ENCODE measurements at regions not wholly inside any gene's neighbourhood (a gene's known extent, or its start where the extent isn't known, plus 50 kb on each side); places are given as distances from the start of the nearest gene placed in this dataset.

DNA sequence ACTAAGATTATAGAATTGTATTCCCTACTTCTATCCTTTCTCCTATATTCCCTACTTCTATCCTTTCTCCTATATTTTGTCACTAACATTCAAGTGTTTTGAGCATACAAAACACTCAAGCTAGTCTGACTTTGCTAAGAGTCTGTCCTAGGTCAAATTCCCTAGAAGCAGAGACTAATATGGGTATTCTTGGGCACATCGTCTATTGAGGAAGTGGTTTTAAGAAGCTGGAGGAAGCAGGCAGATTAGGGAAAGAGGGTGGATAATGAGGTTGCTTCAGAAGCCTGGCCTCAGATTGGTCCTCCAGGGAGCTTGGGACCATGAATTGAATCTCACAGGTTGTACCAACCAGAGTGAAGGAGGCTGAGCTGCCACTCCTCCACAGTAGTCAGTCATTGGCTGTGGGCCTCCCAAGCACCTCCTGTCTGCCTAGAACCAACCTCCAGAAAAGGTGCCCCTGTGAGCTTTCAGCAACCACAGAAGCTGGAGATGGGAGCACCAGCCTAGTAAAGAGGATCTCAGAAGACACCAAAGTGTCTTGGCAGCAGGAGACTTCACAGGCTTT lies 295.9 kb upstream of the PHF14 start:
- H3K4me3 ChIP-seq (ENCODE audit: low read length) = no peak overlapping the region
- no peak overlapping the region for H3K27ac ChIP-seq (ENCODE audit: low read depth, low read length)
- H3K36me3 ChIP-seq (ENCODE audit: insufficient read depth, low read length) = no peaks in the 10 kb centered on the region
- H3K4me1 ChIP-seq (ENCODE audit: insufficient read depth, low read length) = 0 out of 2 replicates have a peak, but pooled peaks cover 5% of the 10 kb centered on the region
- no peaks in the 10 kb centered on the region for H3K27me3 ChIP-seq (ENCODE audit: insufficient read depth, low read length)
- WGBS = 88% methylated on average over 1 of the region's 1 CpG
- no peak overlapping the region for H3K9ac ChIP-seq (ENCODE audit: low read depth, low read length)
- no peaks in the 10 kb centered on the region for H3K9me3 ChIP-seq (ENCODE audit: insufficient read depth, low read depth, low read length)

DNA sequence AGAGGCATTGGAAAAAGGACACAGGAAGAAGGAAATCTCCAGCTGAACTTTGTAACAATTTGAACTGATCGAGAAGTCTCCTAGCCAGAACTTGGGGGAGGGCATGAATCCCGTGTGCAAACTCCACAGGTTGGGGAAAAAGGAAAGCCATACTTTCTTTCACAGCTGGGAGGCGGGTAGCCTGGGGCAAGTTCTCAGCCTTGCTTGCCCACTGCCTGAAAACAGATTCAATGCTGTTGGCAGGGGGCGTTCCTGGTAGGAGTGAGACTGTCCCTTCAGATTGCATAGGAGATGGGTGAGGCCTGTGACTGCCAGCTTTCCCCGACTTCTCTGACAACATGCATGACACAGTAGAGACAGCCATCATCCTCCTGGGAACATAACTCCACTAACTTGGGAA lies 289.1 kb upstream of the PHF14 start:
- Histone ChIP-seq H3K4me3 (ENCODE audit: low read length) (no peak overlapping the region), H3K27ac (ENCODE audit: low read depth, low read length) (no peak overlapping the region), H3K9me3 (ENCODE audit: insufficient read depth, low read depth, low read length) (no peaks in the 10 kb centered on the region), H3K27me3 (ENCODE audit: insufficient read depth, low read length) (no peaks in the 10 kb centered on the region), H3K4me1 (ENCODE audit: insufficient read depth, low read length) (0 out of 2 replicates have a peak, but pooled peaks cover 5% of the 10 kb centered on the region), H3K36me3 (ENCODE audit: insufficient read depth, low read length) (no peaks in the 10 kb centered on the region), H3K9ac (ENCODE audit: low read depth, low read length) (no peak overlapping the region)
- 93% methylated on average over 5 of the region's 5 CpGs for WGBS

DNA sequence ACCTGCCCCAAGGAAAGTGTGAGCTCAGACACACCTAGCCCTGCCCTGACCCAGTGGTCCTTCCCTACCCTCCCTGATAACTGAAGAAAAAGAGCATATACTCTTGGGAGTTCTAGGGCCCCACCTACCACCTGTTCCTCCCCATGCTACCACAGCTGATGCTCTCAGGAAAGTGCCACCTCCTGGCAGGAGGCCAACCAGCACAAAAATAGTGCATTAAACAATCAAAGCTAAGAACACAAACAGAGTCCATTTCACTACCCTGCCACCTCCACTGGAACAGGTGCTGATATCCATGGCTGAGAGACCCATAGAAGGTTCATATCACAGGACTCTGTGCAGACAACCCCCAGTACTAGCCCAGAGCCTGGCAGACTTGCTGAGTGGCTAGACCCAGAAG lies 288.6 kb upstream of the PHF14 start:
- Histone ChIP-seq H3K4me3 (ENCODE audit: low read length) (no peak overlapping the region), H3K36me3 (ENCODE audit: insufficient read depth, low read length) (no peaks in the 10 kb centered on the region), H3K27me3 (ENCODE audit: insufficient read depth, low read length) (no peaks in the 10 kb centered on the region), H3K9me3 (ENCODE audit: insufficient read depth, low read depth, low read length) (no peaks in the 10 kb centered on the region), H3K4me1 (ENCODE audit: insufficient read depth, low read length) (0 out of 2 replicates have a peak, but pooled peaks cover 5% of the 10 kb centered on the region), H3K9ac (ENCODE audit: low read depth, low read length) (no peak overlapping the region), H3K27ac (ENCODE audit: low read depth, low read length) (no peak overlapping the region)

DNA sequence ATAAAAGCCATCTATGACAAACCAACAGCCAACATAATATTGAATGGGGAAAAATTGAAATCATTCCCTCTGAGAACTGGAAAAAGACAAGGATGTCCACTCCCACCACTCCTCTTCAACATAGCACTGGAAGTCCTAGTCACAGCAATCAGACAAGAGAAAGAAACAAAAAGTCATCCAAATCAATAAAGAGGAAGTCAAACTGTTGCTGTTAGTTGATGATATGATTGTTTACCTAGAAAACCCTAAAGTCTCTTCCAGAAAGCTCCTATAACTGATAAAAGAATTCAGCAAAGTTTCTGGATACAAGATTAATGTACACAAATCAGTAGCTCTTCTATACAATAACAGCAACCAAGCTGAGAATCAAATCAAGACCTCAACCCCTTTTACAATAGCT lies 285.1 kb upstream of the PHF14 start:
- Histone ChIP-seq H3K9ac (ENCODE audit: low read depth, low read length) (no peak overlapping the region), H3K27me3 (ENCODE audit: insufficient read depth, low read length) (no peaks in the 10 kb centered on the region), H3K36me3 (ENCODE audit: insufficient read depth, low read length) (no peaks in the 10 kb centered on the region), H3K4me3 (ENCODE audit: low read length) (no peak overlapping the region), H3K9me3 (ENCODE audit: insufficient read depth, low read depth, low read length) (no peaks in the 10 kb centered on the region), H3K4me1 (ENCODE audit: insufficient read depth, low read length) (no peaks in the 10 kb centered on the region), H3K27ac (ENCODE audit: low read depth, low read length) (no peak overlapping the region)

DNA sequence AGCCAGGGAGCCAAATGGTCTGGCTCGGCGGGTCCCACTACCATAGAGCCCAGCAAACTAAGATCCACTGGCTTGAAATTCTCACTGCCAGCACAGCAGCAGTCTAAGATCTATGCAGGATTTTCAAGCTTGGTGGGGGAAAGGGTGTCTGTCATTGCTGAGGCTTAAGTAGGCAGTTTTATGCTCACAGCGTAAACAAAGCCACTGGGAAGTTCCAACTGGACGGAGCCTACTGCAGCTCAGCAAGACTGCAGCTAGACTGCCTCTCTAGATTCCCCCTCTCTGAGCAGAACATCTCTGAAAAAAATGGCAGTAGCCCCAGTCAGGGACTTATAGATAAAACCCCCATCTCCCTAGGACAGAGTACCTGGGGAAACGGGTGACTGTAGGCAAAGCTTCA lies 277.6 kb upstream of the PHF14 start:
- 85% methylated on average over 5 of the region's 5 CpGs for WGBS
- Histone ChIP-seq H3K36me3 (ENCODE audit: insufficient read depth, low read length) (no peaks in the 10 kb centered on the region), H3K4me1 (ENCODE audit: insufficient read depth, low read length) (no peaks in the 10 kb centered on the region), H3K9ac (ENCODE audit: low read depth, low read length) (no peak overlapping the region), H3K9me3 (ENCODE audit: insufficient read depth, low read depth, low read length) (no peaks in the 10 kb centered on the region), H3K27me3 (ENCODE audit: insufficient read depth, low read length) (no peaks in the 10 kb centered on the region), H3K27ac (ENCODE audit: low read depth, low read length) (no peak overlapping the region), H3K4me3 (ENCODE audit: low read length) (no peak overlapping the region)

- H3K4me1 ChIP-seq (ENCODE audit: insufficient read depth, low read length) = no peaks in the 10 kb centered on the region
- H3K9ac ChIP-seq (ENCODE audit: low read depth, low read length) = no peak overlapping the region
- no peaks in the 10 kb centered on the region for H3K9me3 ChIP-seq (ENCODE audit: insufficient read depth, low read depth, low read length)
- H3K36me3 ChIP-seq (ENCODE audit: insufficient read depth, low read length) = no peaks in the 10 kb centered on the region
- H3K27ac ChIP-seq (ENCODE audit: low read depth, low read length) = no peak overlapping the region
- WGBS = 93% methylated on average over 3 of the region's 3 CpGs
- no peaks in the 10 kb centered on the region for H3K27me3 ChIP-seq (ENCODE audit: insufficient read depth, low read length)
- H3K4me3 ChIP-seq (ENCODE audit: low read length) = no peak overlapping the region
Observed at GRCh38 chr7:10703059-10703458, 270.6 kb upstream of the PHF14 start.

- Histone ChIP-seq H3K4me1 (ENCODE audit: insufficient read depth, low read length) (no peaks in the 10 kb centered on the region), H3K27me3 (ENCODE audit: insufficient read depth, low read length) (no peaks in the 10 kb centered on the region), H3K9me3 (ENCODE audit: insufficient read depth, low read depth, low read length) (no peaks in the 10 kb centered on the region), H3K4me3 (ENCODE audit: low read length) (no peak overlapping the region), H3K27ac (ENCODE audit: low read depth, low read length) (no peak overlapping the region), H3K9ac (ENCODE audit: low read depth, low read length) (no peak overlapping the region), H3K36me3 (ENCODE audit: insufficient read depth, low read length) (no peaks in the 10 kb centered on the region)
- no CpG with 5 or more reads among the region's 1 CpG for WGBS
Observed at GRCh38 chr7:10703981-10704380, 269.7 kb upstream of the PHF14 start.

GRCh38 chr7:10704653-10705052 lies 269.0 kb upstream of the PHF14 start:
- 90% methylated on average over 4 of the region's 4 CpGs for WGBS
- H3K9ac ChIP-seq (ENCODE audit: low read depth, low read length) = no peak overlapping the region

GRCh38 chr7:10706875-10707493 lies 266.7 kb upstream of the PHF14 start:
- Histone ChIP-seq H3K27me3 (ENCODE audit: insufficient read depth, low read length) (no peaks in the 10 kb centered on the region), H3K9me3 (ENCODE audit: insufficient read depth, low read depth, low read length) (no peaks in the 10 kb centered on the region), H3K9ac (ENCODE audit: low read depth, low read length) (no peak overlapping the region), H3K36me3 (ENCODE audit: insufficient read depth, low read length) (no peaks in the 10 kb centered on the region), H3K4me3 (ENCODE audit: low read length) (no peak overlapping the region), H3K27ac (ENCODE audit: low read depth, low read length) (no peak overlapping the region), H3K4me1 (ENCODE audit: insufficient read depth, low read length) (no peaks in the 10 kb centered on the region)
- 80% methylated on average over 3 of the region's 3 CpGs for WGBS

More at GRCh38 chr7:10704653-10705052, 269.0 kb upstream of the PHF14 start:
- no peak overlapping the region for H3K27ac ChIP-seq (ENCODE audit: low read depth, low read length)
- H3K36me3 ChIP-seq (ENCODE audit: insufficient read depth, low read length) = no peaks in the 10 kb centered on the region
- H3K4me1 ChIP-seq (ENCODE audit: insufficient read depth, low read length) = no peaks in the 10 kb centered on the region
- no peaks in the 10 kb centered on the region for H3K9me3 ChIP-seq (ENCODE audit: insufficient read depth, low read depth, low read length)
- no peak overlapping the region for H3K4me3 ChIP-seq (ENCODE audit: low read length)
- no peaks in the 10 kb centered on the region for H3K27me3 ChIP-seq (ENCODE audit: insufficient read depth, low read length)

- Histone ChIP-seq H3K4me3 (ENCODE audit: low read length) (no peak overlapping the region), H3K27ac (ENCODE audit: low read depth, low read length) (no peak overlapping the region), H3K9me3 (ENCODE audit: insufficient read depth, low read depth, low read length) (no peaks in the 10 kb centered on the region), H3K27me3 (ENCODE audit: insufficient read depth, low read length) (no peaks in the 10 kb centered on the region), H3K4me1 (ENCODE audit: insufficient read depth, low read length) (no peaks in the 10 kb centered on the region), H3K36me3 (ENCODE audit: insufficient read depth, low read length) (no peaks in the 10 kb centered on the region), H3K9ac (ENCODE audit: low read depth, low read length) (no peak overlapping the region)
- WGBS = 97% methylated on average over 1 of the region's 1 CpG
Observed at GRCh38 chr7:10707519-10707918, 266.2 kb upstream of the PHF14 start.

DNA sequence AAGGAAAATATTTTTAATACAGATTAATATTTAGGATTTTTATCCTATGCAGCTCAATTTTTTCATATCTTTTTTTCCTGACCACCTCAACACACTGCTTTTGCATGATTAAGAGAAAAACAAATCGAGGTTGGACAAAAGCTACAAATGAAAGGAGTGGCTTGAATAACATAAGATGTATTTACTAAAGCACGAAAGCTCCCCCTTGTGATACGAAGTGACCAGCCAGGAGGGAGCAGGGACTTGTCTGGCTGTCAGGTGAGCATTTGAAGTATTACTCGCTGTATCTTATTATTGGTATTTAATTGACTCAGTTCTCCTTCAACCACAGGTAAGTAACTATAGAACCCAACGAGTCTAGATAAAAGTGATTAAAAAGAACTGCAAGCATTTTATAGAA lies 265.2 kb upstream of the PHF14 start:
- Histone ChIP-seq H3K27me3 (ENCODE audit: insufficient read depth, low read length) (no peaks in the 10 kb centered on the region), H3K27ac (ENCODE audit: low read depth, low read length) (no peak overlapping the region), H3K4me3 (ENCODE audit: low read length) (no peak overlapping the region), H3K9ac (ENCODE audit: low read depth, low read length) (no peak overlapping the region), H3K4me1 (ENCODE audit: insufficient read depth, low read length) (no peaks in the 10 kb centered on the region), H3K9me3 (ENCODE audit: insufficient read depth, low read depth, low read length) (no peaks in the 10 kb centered on the region), H3K36me3 (ENCODE audit: insufficient read depth, low read length) (no peaks in the 10 kb centered on the region)
- 21% methylated on average over 3 of the region's 5 CpGs for WGBS

DNA sequence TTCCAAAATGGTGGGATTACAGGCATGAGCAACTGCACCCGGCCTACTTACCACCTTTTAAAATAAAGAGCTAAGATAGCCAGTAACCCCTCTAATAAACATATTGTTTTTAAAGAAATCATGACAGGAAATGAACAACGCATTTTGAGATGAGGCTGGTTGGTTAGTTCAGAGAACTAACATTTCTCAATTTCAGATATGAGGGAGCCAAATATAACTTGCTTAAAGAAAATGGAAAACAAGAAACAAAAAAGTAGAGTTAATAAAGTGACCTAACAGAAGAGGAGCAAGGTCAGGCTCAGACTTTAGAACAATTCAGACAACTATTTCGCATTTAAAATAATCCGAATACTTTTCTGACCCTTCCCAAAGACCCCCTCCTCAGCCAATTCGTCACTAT lies 254.9 kb upstream of the PHF14 start:
- Histone ChIP-seq H3K9ac (ENCODE audit: low read depth, low read length) (no peak overlapping the region), H3K27ac (ENCODE audit: low read depth, low read length) (no peak overlapping the region), H3K9me3 (ENCODE audit: insufficient read depth, low read depth, low read length) (no peaks in the 10 kb centered on the region), H3K4me1 (ENCODE audit: insufficient read depth, low read length) (no peaks in the 10 kb centered on the region), H3K27me3 (ENCODE audit: insufficient read depth, low read length) (no peaks in the 10 kb centered on the region), H3K36me3 (ENCODE audit: insufficient read depth, low read length) (no peaks in the 10 kb centered on the region), H3K4me3 (ENCODE audit: low read length) (no peak overlapping the region)
- 86% methylated on average over 4 of the region's 5 CpGs for WGBS
